ENCODE measurements at regions not wholly inside any gene's neighbourhood (a gene's known extent, or its start where the extent isn't known, plus 50 kb on each side); places are given as distances from the start of the nearest gene placed in this dataset.
A peak's percentile ranks its signal among the peaks of the same experiment; 100 is the strongest.

GRCh38 chr16:79658301-79659033 lies 57.9 kb upstream of the MAF start:
- no peak for TF ChIP-seq CTCF (IDR thresholded peaks at IDR 0.05)
- no peaks in the 10 kb centered on the region for H3K4me1 ChIP-seq
- WGBS, 3 donors = 83 to 89% (median 86%) methylated on average over 22 of the region's 22 CpGs
- H3K9me3 ChIP-seq = no peaks in the 10 kb centered on the region
- ATAC-seq (peak in 2 of 4 donors; percentile 53 to 56), DNase-seq (peak in 1 of 2 donors; percentile 39)
- no peaks in the 10 kb centered on the region for H3K36me3 ChIP-seq (ENCODE audit: insufficient read depth in 1 of 2, low read depth in 1 of 2)
- no peak overlapping the region for H3K4me3 ChIP-seq
- intact Hi-C loops (cut with DNase I) = no loop called here
- H3K27me3 ChIP-seq (ENCODE audit: insufficient read depth in 3 of 3, low read length in 2 of 3) = no peaks in the 10 kb centered on the region
- no peak overlapping the region for H3K27ac ChIP-seq

- intact Hi-C loops (cut with DNase I) = no loop called here
- WGBS, 3 donors = 71 to 88% (median 72%) methylated on average over 6 of the region's 6 CpGs
- DNase-seq (no peak), ATAC-seq (no peak)
- no peaks in the 10 kb centered on the region for H3K27me3 ChIP-seq (ENCODE audit: insufficient read depth in 3 of 3, low read length in 2 of 3)
- TF ChIP-seq CTCF (IDR thresholded peaks at IDR 0.05) = no peak
- H3K4me1 ChIP-seq = no peaks in the 10 kb centered on the region
- H3K27ac ChIP-seq = no peak overlapping the region
- no peak overlapping the region for H3K4me3 ChIP-seq
- no peaks in the 10 kb centered on the region for H3K9me3 ChIP-seq
- H3K36me3 ChIP-seq (ENCODE audit: insufficient read depth in 1 of 2, low read depth in 1 of 2) = no peaks in the 10 kb centered on the region
Measured at GRCh38 chr16:79656553-79657115, 56.1 kb upstream of the MAF start.

GRCh38 chr16:79653373-79653891 lies 52.9 kb upstream of the MAF start:
- Histone ChIP-seq H3K27ac (no peak overlapping the region), H3K36me3 (ENCODE audit: insufficient read depth in 1 of 2, low read depth in 1 of 2) (no peaks in the 10 kb centered on the region), H3K27me3 (ENCODE audit: insufficient read depth in 3 of 3, low read length in 2 of 3) (no peaks in the 10 kb centered on the region), H3K4me3 (no peak overlapping the region), H3K9me3 (no peaks in the 10 kb centered on the region), H3K4me1 (no peaks in the 10 kb centered on the region)
- DNase-seq (peak; percentile 35 to 83), ATAC-seq (peak in 3 of 4 donors; percentile 13 to 47 (median 17))
- intact Hi-C loops (cut with DNase I) = no loop called here
- WGBS, 3 donors = 46 to 56% (median 50%) methylated on average over 6 of the region's 6 CpGs
- TF ChIP-seq CTCF (IDR thresholded peaks at IDR 0.05) = no peak

GRCh38 chr16:79651363-79651762 lies 50.8 kb upstream of the MAF start:
- ATAC-seq (peak in 2 of 4 donors; percentile 43 to 44), DNase-seq (peak; percentile 42 to 66)
- H3K4me3 ChIP-seq = no peak overlapping the region
- TF ChIP-seq CTCF (IDR thresholded peaks at IDR 0.05) = no peak
- H3K4me1 ChIP-seq = no peaks in the 10 kb centered on the region
- no peaks in the 10 kb centered on the region for H3K36me3 ChIP-seq (ENCODE audit: insufficient read depth in 1 of 2, low read depth in 1 of 2)
- no peak overlapping the region for H3K27ac ChIP-seq
- H3K9me3 ChIP-seq = no peaks in the 10 kb centered on the region
- WGBS, 3 donors = 47 to 66% (median 48%) methylated on average over 7 of the region's 7 CpGs
- H3K27me3 ChIP-seq (ENCODE audit: insufficient read depth in 3 of 3, low read length in 2 of 3) = no peaks in the 10 kb centered on the region
- intact Hi-C loops (cut with DNase I) = no loop called here
